Lower leg skin (tissue), 4 donors: ENCODE measurements at regions not wholly inside any gene's neighbourhood (a gene's known extent, or its start where the extent isn't known, plus 50 kb on each side); places are given as distances from the start of the nearest gene placed in this dataset.

ENCODE experiments used
- DNase-seq, 2 donors: peaks; one replicate each; pipeline ENCODE4 v3.0.0-alpha.2; 2019; ENCODE audit warnings: low spot score in 2 of 2
- H3K4me3 ChIP-seq: fragments of 200-600 bp; sonication (generic); 2 replicates; pipeline ENCODE4 v1.5.1; 2017; ENCODE audit warnings: mild to moderate bottlenecking, low read depth; ENCODE audit not compliant: poor library complexity, severe bottlenecking
- POLR2A ChIP-seq, 2 donors: fragments of 450-650 bp; IDR thresholded peaks; one replicate each; pipeline ENCODE4 v1.6.1; 2016 to 2017; ENCODE audit warnings: antibody characterized with exemption in 2 of 2, mild to moderate bottlenecking in 1 of 2, moderate library complexity in 1 of 2
- WGBS, 2 donors: methylation state at CpG; one replicate each; pipeline ENCODE4 v1.1.5; 2018; 5-methylcytosine and 5-hydroxymethylcytosine counted together
- intact Hi-C: fragments of 100-400 bp; cut with DNase I; formaldehyde crosslinking; loops from one replicate; pipeline ENCODE4 v1.15.0; 2023; ENCODE audit warnings: low total_unique reads
- TF ChIP-seq, protein P1 (sequence below), 3 donors: fragments of 450-650 bp; IDR thresholded peaks; one replicate each; pipeline ENCODE4 v1.5.1; 2016; ENCODE audit warnings: antibody characterized with exemption in 3 of 3, mild to moderate bottlenecking in 3 of 3, moderate library complexity in 2 of 3

DNA sequence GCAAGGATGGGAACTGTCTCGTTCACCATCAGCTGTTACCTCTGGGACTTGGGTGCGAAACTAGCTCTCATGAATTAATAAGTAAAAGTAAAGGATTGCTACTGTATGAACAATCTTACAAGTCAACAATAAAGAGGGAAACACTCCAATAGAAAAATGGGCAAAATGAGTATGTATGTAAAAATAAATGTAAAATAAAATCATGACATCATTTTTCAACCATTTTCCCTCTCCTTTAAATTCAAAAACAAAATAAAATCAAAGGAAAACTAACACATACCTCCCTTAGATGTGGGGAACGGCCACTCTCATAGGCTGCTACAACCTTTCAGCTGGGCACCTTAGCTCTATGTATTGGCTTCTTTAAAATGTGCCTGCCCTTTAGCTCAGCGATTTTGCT lies 389.7 kb upstream of the ARID1B start:
- no peak overlapping the region for H3K4me3 ChIP-seq
- DNase-seq = no peak
- 94 to 96% methylated on average over 4 of the region's 4 CpGs for WGBS, 2 donors
- intact Hi-C loops = no loop called here
- TF ChIP-seq POLR2A (IDR thresholded peaks at IDR 0.05) = no peak
- TF ChIP-seq, protein P1, sequence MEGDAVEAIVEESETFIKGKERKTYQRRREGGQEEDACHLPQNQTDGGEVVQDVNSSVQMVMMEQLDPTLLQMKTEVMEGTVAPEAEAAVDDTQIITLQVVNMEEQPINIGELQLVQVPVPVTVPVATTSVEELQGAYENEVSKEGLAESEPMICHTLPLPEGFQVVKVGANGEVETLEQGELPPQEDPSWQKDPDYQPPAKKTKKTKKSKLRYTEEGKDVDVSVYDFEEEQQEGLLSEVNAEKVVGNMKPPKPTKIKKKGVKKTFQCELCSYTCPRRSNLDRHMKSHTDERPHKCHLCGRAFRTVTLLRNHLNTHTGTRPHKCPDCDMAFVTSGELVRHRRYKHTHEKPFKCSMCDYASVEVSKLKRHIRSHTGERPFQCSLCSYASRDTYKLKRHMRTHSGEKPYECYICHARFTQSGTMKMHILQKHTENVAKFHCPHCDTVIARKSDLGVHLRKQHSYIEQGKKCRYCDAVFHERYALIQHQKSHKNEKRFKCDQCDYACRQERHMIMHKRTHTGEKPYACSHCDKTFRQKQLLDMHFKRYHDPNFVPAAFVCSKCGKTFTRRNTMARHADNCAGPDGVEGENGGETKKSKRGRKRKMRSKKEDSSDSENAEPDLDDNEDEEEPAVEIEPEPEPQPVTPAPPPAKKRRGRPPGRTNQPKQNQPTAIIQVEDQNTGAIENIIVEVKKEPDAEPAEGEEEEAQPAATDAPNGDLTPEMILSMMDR (IDR thresholded peaks at IDR 0.05) = no peak

GRCh38 chr6:156383059-156383458 lies 394.1 kb upstream of the ARID1B start:
- 79 to 87% methylated on average over 2 of the region's 2 CpGs for WGBS, 2 donors
- no peak overlapping the region for H3K4me3 ChIP-seq
- TF ChIP-seq, protein P1 (IDR thresholded peaks at IDR 0.05) = no peak
- no peak for TF ChIP-seq POLR2A (IDR thresholded peaks at IDR 0.05)
- no peak for DNase-seq
- intact Hi-C loops = no loop called here

DNA sequence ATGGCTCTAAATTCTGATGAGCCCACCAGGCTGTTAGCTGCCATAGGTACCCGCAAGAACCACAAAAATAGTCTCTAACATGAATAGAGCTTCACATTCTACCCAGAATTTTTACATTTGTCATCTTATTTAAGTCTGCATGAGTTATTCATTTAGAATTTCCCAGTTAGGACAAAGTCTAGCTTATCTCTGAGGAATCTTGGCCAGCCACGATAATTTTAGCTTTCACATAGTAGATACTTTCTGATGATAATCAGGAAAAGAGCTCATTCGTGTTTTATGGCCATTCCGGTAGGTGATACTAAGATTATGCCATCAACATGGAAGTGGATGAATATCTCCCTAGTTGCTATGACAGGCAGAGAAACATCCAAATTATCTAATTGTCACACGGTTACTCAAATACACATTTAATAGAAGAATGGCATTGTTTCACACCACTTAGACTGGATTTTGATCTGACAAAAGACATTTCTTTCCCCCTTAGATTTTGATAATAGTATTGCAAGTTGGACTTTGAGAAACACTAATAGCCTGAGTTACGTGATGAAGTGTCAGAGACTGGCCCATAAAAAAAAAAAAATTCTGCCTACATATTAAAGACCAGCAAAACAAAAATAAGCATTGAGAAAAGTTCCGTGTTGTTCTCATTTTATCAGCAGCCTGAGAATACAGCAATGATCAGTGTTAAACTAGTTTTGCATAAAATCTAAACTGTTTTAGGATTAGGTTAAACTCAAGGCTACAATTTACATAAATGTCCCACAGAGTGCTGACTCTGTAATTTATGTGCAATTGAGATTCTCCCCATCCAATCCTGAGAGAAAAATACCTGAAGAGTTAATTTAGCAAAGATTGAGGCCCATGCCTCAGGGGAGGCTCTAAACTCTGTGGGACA lies 397.5 kb upstream of the ARID1B start:
- H3K4me3 ChIP-seq = no peak overlapping the region
- DNase-seq = no peak
- TF ChIP-seq POLR2A (IDR thresholded peaks at IDR 0.05) = no peak
- TF ChIP-seq, protein P1 (IDR thresholded peaks at IDR 0.05) = no peak
- intact Hi-C loops = no loop called here
- WGBS, 2 donors = 62 to 68% methylated on average over 7 of the region's 7 CpGs

DNA sequence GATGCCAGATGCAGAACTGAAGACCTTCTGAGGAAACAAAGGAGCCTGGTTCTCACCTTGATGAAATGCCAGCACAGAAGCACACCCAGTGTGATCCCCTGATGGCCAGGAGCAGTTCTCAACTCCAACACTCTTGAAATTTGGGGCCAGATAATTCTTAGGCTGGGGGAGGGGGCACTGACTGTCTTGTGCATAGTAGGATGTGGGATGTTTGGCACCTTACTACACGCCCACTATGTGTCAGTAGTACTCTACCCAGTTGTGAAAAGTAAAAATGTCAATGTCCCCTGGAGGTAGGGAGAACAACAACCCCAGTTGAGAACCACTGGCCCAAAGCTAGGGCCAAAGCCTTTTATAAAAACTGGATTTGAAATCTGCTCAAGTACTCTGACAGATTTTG lies 398.3 kb upstream of the ARID1B start:
- 86 to 93% methylated on average over 1 of the region's 1 CpG for WGBS, 2 donors
- no peak for TF ChIP-seq POLR2A (IDR thresholded peaks at IDR 0.05)
- TF ChIP-seq, protein P1 (IDR thresholded peaks at IDR 0.05) = no peak
- intact Hi-C loops = no loop called here
- H3K4me3 ChIP-seq = no peak overlapping the region
- no peak for DNase-seq

DNA sequence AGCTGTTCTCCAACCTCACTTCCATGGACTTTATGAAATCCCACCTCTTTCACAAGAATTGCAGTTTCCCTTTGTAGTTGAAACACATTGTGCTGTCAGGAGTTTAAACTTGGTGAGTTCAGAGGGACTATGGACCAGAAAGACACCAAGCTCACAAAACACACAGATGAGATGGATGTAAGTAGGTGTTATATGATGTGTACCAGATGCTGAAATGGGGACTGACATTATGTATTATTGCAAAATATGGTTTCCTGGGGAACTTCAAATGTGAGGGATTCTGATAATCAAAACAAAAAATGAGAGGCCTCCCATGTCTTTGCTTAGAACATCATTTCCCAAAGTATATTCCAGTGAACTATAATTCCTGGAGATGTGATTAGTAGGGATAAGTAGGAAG lies 401.1 kb upstream of the ARID1B start:
- H3K4me3 ChIP-seq = no peak overlapping the region
- TF ChIP-seq, protein P1 (IDR thresholded peaks at IDR 0.05) = no peak
- no peak for TF ChIP-seq POLR2A (IDR thresholded peaks at IDR 0.05)
- intact Hi-C loops = no loop called here
- DNase-seq = no peak

GRCh38 chr6:156359912-156360311 lies 417.3 kb upstream of the ARID1B start:
- no peak for DNase-seq
- intact Hi-C loops = no loop called here
- H3K4me3 ChIP-seq = no peak overlapping the region
- 94 to 96% methylated on average over 12 of the region's 12 CpGs for WGBS, 2 donors
- no peak for TF ChIP-seq POLR2A (IDR thresholded peaks at IDR 0.05)
- TF ChIP-seq, protein P1 (IDR thresholded peaks at IDR 0.05) = no peak
